IPS-18c (cell line): ENCODE measurements at regions not wholly inside any gene's neighbourhood (a gene's known extent, or its start where the extent isn't known, plus 50 kb on each side); places are given as distances from the start of the nearest gene placed in this dataset.
"Not testable (repeated sequence)": the region's sequence is repeated elsewhere in the genome, so short reads cannot be mapped to it uniquely, and the experiment has no call there.

ENCODE experiments used
- H3K4me3 ChIP-seq: 2 replicates; pipeline ENCODE4 v1.7.0; 2013; ENCODE audit warnings: low read depth, mild to moderate bottlenecking, low read length, moderate library complexity; ENCODE audit not compliant: insufficient read depth
- H3K9me3 ChIP-seq: one replicate; pipeline ENCODE4 v1.6.1; 2013; ENCODE audit warnings: mild to moderate bottlenecking, low read length, moderate library complexity; ENCODE audit not compliant: control insufficient read depth, insufficient read depth

DNA sequence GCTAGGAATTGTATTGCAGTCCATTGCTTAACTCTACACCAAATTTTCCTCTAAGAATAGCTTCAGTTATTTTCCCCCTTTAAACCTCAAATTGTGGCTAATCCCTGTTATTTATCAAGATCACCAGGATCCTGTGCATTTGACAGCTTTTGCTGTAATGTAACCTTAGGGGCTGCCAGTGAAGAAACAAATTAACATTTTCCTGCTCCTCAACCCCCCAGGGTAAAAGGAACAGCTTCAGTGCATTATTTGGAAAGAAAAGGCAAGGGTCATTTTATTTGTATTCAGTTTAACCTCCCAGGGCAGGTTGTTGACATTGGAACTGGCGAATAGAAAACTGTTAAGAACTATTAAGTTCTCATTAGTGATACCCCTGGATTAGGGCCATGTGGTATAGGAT is 57.0 kb downstream of the PCDH20 start:
- no peak overlapping the region for H3K4me3 ChIP-seq
- H3K9me3 ChIP-seq = no peaks in the 10 kb centered on the region

DNA sequence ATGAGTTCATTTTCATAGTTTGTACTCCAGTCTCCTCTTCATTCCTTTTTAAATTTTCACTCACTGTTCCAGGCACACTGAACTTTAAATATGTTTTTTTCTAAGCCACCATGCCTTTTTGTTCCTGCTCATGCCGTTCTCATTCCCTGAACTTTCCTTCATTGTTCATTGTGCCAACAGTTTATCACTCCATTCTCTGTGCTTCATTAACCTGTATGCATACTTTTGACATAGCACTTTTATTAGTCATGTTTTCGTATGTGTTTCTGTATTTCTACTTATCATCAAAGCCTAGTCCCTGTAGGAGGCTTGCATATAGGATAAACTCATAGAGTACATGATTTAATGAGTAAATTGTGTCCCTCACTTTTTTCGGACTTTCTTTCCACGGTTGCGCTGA is 65.3 kb downstream of the PCDH20 start:
- no peak overlapping the region for H3K4me3 ChIP-seq
- H3K9me3 ChIP-seq = no peaks in the 10 kb centered on the region

DNA sequence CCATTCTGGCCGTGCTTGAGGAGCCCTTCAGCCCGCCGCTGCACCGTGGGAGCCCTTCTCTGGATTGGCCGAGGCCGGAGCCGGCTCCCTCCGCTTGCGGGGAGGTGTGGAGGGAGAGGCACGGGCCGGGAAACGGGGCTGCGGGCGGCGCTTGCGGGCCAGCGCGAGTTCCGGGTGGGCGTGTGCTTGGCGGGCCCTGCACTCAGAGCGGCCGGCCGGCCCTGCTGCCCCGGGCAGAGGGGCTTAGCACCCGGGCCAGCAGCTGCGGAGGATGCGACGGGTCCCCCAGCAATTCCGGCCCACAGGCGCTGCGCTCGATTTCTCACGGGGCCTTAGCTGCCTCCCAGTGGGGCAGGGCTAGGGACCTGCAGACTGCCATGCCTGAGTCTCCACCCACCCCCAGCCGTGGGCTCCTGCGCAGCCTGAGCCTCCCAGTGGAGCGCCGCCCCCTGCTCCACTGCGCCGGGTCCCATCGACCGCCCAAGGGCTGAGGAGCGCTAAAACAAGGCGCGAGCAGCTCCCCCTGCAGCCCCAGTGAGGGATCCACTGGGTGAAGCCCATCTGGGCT is 76.5 kb downstream of the PCDH20 start:
- peak overlapping the region; percentile 51 for H3K4me3 ChIP-seq
- peaks cover 2% of the 10 kb centered on the region for H3K9me3 ChIP-seq

DNA sequence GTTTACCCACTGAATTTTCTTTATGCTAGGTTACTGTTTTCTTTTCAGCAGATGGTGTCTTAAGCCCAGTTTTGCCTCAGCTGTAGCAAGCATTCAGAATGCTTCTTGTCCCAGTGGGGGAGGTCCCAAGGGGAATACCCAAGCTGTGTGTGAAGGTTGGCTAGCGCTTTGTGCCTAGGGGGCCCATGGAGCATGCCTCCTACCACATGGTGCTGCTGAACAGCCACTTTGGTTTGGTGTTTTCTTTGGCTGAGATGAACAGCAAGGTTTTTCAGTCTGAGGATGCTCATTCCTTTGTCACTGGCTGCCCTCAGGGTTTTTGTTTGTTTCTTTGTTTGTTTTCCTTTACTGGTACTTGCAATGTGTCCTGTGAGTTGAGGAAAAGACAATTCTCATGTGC is 99.0 kb downstream of the PCDH20 start:
- H3K4me3 ChIP-seq = no peak overlapping the region
- H3K9me3 ChIP-seq = no peaks in the 10 kb centered on the region

DNA sequence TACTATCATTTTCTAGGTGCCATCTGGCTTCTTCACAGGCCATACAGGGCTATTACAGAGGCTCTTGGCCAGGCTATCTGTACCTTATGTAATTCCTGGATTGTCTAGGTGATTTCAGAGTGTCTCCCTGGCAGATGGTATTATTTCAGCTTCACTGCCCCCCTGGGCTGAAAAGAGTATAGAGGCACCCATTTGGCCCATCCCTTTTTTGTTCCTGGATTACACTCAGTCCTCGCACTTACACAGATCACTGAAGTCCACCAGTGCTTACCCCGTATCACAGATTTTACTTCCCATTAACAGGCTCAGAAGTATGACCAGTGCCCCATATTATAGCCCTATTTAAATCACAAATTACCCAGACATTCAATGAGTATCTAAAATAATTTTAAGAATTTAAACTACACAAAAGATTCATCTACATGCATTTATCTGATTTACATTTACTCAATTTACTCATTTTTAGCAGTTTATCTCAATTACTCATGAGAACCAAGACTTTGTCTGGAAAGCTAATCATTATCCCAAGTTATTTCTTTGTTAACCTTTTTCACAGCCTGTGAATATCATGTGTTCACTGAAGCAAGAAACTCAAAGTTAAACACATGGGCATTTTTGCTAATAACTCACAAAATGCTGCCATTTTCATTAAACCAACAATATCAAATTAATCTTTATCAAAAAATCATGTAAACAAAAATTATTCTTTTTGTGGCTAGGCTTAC is 121.0 kb downstream of the PCDH20 start:
- Histone ChIP-seq H3K9me3 (no peaks in the 10 kb centered on the region), H3K4me3 (no peak overlapping the region)

DNA sequence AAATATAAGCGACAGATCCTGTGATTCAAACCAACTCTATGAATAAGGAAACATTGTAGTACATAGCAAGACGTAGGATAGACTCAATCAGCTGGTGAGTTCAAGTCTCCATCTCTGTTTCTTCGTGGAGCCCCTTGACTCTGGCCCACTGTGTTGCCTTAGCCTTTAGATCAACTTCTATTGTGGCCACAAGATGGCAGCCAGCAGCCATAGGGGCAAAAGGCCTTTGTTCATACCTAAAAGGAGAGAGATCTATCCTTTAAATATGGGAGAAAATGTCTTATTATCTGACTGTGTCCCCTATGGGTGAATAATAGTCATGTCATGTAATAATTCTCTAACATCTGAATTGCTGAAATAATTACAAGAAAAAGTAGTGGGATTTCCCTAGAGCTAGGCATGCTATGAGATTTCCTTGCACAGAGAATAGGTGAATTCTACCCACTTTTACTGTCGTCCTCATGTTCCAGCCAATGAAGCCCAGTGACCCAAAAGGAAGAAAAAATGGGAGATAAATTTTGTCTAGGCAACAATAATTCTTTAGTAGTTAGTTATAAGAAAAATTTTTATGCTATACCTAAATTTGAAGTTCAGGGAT is 129.4 kb downstream of the PCDH20 start:
- Histone ChIP-seq H3K4me3 (no peak overlapping the region), H3K9me3 (no peaks in the 10 kb centered on the region)

DNA sequence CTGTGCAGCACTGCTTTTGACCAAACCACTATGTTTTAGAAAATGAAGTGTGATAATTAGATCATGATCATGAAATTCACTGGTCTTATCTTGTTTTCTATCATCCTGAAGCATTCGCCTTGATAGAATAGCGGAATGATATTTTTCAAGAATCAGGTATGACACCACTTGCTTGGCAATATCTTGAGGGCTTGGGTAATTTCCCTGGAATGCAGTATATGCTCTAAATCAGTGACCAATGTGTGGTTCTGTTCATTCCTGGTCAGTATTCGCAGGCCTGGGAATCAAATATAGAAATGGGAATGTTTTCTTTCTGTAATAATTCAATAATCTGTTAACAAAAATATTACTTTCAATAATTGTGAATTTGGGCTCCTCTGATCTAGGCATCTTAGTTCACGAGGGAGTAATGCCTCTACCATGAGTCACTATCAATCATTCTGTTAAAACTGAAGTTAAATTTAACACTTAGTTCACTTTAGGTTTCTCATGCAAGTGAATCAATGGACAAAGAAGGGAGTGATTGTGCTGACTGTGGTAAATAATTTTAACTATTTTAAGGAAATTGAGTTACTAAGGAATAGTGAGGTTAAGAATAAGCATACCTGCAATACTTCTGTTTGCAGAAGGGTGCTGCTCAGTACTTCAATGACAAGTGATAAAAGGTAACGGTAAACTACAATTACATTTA is 137.9 kb downstream of the PCDH20 start:
- Histone ChIP-seq H3K9me3 (no peaks in the 10 kb centered on the region), H3K4me3 (no peak overlapping the region)

DNA sequence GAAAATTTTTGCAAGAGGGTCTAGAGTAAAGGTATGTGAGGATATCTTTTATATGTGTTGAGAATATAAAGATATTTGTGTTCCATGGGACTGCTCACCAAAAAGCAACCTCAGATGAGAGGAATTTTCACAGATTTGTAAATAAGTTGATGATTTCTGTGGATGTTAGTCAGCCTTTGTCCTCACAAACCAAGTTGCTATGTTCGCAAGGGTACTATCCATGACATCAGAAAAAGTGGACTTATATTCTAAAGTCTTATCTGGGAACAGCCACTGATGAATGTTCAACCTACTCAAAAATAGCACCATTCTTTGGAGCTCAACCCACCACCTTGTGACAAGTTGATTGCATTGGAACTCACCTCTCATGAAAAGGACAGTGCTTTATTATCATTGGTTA is 138.6 kb downstream of the PCDH20 start:
- no peak overlapping the region for H3K4me3 ChIP-seq
- no peaks in the 10 kb centered on the region for H3K9me3 ChIP-seq

DNA sequence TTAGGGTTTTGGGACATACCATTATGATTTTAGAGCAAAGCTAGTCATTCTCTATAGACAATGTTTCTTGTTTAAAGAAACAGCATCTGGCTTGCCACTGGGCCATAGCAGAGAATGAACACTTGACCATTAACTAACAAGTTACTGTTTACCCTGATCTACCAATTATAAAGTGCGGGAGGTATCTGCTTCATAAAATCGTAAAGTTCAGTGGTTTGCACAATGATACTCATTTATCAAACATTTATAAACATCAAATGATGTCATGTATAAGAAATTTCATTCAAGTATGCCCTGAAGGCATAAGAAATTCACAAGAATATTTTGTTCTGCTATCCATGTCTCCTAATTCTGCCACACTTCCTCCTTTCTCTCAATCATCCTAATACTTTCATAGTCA is 139.2 kb downstream of the PCDH20 start:
- Histone ChIP-seq H3K4me3 (no peak overlapping the region), H3K9me3 (no peaks in the 10 kb centered on the region)

DNA sequence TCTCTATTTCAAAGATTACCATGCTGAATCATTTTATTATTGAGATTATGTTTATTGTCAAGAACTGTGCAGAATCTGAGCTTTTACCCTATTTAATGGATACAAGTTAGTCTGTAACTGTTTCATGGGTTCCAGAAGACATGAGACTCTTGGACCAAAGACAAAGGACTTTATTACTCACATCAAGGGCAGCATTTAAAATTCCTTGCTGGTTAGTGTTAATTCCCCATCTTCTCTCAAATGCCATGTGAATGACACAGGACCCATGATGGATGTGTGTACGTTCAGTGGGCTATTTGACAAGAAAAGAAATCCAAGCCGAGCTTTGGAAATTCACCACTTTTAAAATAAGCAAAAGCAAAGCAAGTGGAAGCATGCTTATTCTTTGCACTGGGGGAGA is 139.9 kb downstream of the PCDH20 start:
- no peaks in the 10 kb centered on the region for H3K9me3 ChIP-seq
- no peak overlapping the region for H3K4me3 ChIP-seq

DNA sequence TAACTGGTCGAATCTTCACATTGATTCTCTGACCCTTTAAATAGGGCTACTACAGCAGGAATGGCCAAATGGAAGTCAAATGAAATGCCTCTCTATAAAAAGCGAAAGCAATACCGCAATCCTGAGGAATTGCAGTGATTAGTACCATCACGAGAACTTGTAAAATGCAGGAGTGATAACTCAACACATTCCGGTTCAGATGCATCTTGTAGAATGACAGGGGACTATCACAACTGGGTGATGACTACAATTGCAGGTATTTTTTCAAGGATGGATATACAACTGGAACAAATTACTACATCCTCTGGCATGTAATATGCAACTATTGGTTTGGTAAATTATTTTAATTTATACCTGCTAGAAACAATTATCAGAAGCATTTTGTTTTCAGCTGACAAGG is 140.4 kb downstream of the PCDH20 start:
- no peak overlapping the region for H3K4me3 ChIP-seq
- H3K9me3 ChIP-seq = no peaks in the 10 kb centered on the region

DNA sequence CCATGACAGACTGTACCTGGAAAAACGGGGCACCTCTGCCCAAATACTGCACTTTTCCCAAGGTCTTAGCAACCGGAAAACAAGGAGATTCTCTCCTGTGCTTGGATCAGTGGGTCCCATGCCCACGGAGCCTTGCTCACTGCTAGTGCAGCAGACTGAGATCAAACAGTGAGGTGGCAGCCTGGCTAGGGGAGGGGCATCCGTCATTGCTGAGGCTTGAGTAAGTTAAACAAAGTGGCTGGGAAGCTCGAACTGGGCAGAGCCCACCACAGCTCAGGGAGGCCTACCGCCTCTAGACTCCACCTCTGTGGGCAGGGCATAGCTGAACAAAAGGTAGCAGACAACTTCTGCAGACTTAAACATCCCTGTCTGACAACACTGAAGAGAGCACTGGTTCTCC is 148.8 kb downstream of the PCDH20 start:
- not testable (repeated sequence) for H3K9me3 ChIP-seq, H3K4me3 ChIP-seq

DNA sequence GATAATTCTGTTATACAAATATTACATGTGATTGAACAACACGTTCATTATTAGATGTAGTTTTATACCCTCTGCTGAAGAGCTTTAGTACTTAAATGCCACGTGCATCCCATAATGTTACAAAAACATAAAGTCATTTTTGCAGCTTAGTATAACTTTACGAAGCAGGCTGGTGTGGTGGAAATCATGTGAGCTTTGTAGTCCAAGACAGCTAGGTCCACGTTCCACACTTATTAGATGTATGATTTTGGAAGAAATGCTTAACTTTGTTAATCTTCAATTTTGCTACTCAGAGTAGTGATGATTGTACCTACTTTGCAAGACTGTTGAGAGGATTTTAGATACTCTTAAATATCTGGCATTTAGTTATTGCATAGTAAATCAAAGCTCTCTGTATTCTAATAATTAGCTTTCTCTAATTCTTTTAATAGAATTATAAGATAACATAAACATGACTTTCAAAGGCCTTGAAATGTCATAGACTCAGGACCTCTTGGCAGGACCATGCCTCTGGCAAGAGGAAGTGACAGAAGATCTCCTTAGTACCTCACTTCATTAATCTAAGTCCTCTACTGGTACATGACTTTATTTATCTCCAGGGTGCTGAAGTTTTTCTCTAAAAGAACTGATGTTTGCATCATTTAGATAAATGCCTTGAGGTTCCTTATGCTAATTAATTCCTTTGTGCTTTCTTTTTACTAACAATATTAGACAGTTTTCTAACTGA is 153.7 kb downstream of the PCDH20 start:
- no peaks in the 10 kb centered on the region for H3K9me3 ChIP-seq
- no peak overlapping the region for H3K4me3 ChIP-seq

DNA sequence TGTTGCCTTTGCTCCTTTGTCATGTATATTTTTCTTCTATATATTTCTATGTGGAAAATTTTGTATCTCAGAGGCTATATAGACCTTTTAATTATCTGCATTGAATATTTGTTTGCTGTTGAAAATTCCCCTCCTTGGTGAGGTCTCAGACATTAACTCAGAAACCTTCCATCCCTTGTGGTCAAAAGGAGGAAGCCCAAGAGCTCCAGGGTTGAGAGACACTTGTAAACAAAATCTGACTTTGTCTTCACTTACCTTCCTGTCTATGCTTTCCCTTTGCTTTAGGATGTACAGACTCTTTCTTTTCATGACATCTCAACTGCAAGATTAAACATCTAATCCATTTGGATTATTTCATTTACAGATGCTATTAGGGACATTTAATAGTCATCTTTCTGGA is 157.5 kb downstream of the PCDH20 start:
- no peaks in the 10 kb centered on the region for H3K9me3 ChIP-seq
- no peak overlapping the region for H3K4me3 ChIP-seq

DNA sequence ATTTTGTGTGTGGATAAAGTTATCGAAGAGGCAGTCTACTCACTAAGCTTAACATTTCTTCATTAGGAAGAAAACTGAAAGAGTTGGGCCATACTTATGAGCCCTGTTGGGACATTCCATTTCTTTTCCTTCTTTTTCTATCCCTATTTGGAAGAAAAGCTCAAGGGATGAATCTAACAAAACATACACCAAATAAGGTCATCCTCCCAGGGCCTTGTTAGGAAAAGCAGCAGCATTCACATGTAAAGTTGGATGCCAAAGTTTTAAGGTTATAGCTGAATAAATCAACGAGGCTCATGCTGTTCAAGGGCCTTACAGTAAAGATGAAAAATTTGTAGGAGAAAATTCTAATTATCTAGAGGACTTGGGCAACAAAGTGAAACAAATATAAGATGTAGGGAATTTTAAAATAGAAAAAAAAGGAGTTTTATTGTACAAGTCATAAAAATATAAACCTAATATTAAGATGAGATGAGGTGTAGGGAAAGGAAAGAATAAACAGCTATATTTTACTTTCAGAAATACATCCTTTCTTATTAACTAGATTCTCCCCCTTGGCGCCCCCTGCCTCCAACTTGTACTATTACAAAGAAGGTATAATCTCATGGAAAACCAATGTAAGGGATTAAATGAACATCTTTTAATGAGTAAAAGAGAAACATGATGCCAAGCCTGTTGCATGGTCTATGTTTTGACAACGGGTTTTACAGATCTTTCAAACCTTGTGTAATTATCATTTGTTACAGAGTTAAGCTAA is 160.4 kb downstream of the PCDH20 start:
- Histone ChIP-seq H3K9me3 (no peaks in the 10 kb centered on the region), H3K4me3 (no peak overlapping the region)

DNA sequence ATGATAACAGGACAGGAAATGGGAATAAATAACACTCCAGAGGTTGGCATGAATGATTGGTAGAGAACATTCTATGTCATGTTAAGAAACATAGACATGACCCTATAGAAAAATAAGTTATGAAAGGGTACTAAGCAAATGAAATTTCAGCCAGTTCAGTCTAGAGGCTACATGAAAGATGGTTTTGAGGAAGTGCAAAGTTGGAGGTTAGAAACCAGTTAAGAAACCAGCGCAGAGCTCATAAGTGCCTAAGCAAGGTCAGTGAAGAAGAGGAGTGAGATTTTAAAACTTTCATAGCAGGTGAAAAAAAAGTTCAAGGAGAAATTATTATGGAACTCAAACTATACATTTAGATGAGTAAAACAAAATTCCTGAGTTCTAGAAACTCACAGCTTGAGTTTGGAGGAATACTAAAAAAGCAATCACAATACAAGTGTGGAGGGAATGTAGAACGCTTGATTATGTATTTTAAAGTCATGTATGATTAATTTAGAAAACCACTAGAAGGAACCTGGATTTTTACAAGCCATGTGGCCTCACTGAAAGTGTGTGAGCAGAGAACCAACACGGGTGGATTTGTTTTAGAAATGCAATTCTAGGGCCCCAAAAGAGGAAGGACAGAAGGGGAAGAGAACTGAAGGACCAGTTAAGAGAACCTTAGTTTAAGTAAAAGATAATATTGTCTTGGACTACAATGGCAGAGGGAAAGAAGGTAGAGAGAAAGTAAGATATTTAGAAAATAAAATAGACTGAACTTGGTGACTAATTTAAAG is 162.4 kb downstream of the PCDH20 start:
- H3K9me3 ChIP-seq = no peaks in the 10 kb centered on the region
- H3K4me3 ChIP-seq = no peak overlapping the region
